ENCODE measurements at regions not wholly inside any gene's neighbourhood (a gene's known extent, or its start where the extent isn't known, plus 50 kb on each side); places are given as distances from the start of the nearest gene placed in this dataset.
"Not testable (repeated sequence)": the region's sequence is repeated elsewhere in the genome, so short reads cannot be mapped to it uniquely, and the experiment has no call there.

GRCh38 chr9:106041920-106042319 lies 347.6 kb downstream of the TMEM38B start:
- not testable (repeated sequence) for TF ChIP-seq CTCF, POLR2A (IDR thresholded peaks at IDR 0.05)

All from lower leg skin (tissue), 3 donors.